DND-41 (cell line): ENCODE measurements at regions not wholly inside any gene's neighbourhood (a gene's known extent, or its start where the extent isn't known, plus 50 kb on each side); places are given as distances from the start of the nearest gene placed in this dataset.

Source experiments
- ATAC-seq: fragments of 200-7000 bp; cut with Tn5 transposase; 3 replicates; pipeline ENCODE4 v1.9.1; 2021; ENCODE audit warnings: low read depth; ENCODE audit not compliant: insufficient read depth
- DNase-seq: peaks from one replicate; pipeline ENCODE4 v3.0.0-alpha.2; 2020
- H2AFZ ChIP-seq: 2 replicates; pipeline ENCODE4 v1.6.0; 2012; ENCODE audit warnings: low read depth, low read length
- H3K27ac ChIP-seq: 2 replicates; pipeline ENCODE4 v1.5.1; 2012; ENCODE audit warnings: low read length, inconsistent platforms
- H3K27me3 ChIP-seq: fragments of 200-600 bp; sonication (generic); 2 replicates; pipeline ENCODE4 v1.6.0; 2012; ENCODE audit warnings: low read length, mild to moderate bottlenecking, inconsistent platforms; ENCODE audit not compliant: insufficient read depth, poor library complexity
- H3K36me3 ChIP-seq: 2 replicates; pipeline ENCODE4 v1.5.1; 2012; ENCODE audit warnings: low read length, inconsistent platforms; ENCODE audit not compliant: insufficient read depth
- H3K4me1 ChIP-seq: 2 replicates; pipeline ENCODE4 v1.5.1; 2012; ENCODE audit warnings: mild to moderate bottlenecking, low read length; ENCODE audit not compliant: insufficient read depth
- H3K4me2 ChIP-seq: 2 replicates; pipeline ENCODE4 v1.6.0; 2012; ENCODE audit warnings: mild to moderate bottlenecking, moderate library complexity, low read length, inconsistent platforms; ENCODE audit not compliant: insufficient read depth
- H3K4me3 ChIP-seq, 2 experiments: fragments of 200-600 bp in 1 of 2; shearing (Covaris generic) in 1 of 2; 2 replicates each; pipeline ENCODE4 v1.5.1; 2012 to 2016; ENCODE audit warnings: inconsistent platforms in 2 of 2, low read length in 2 of 2, mild to moderate bottlenecking in 2 of 2, low read depth in 1 of 2, moderate library complexity in 1 of 2
- H3K79me2 ChIP-seq: 2 replicates; pipeline ENCODE4 v1.6.0; 2012; ENCODE audit warnings: low read length, inconsistent platforms; ENCODE audit not compliant: insufficient read depth
- H3K9ac ChIP-seq: 2 replicates; pipeline ENCODE4 v1.6.0; 2012; ENCODE audit warnings: low read depth, mild to moderate bottlenecking, inconsistent platforms, low read length, moderate library complexity
- H3K9me3 ChIP-seq: 2 replicates; pipeline ENCODE4 v1.5.1; 2012; ENCODE audit warnings: low read length, moderate library complexity, mild to moderate bottlenecking, inconsistent platforms; ENCODE audit not compliant: insufficient read depth, severe bottlenecking
- H4K20me1 ChIP-seq: 2 replicates; pipeline ENCODE4 v1.6.0; 2012; ENCODE audit warnings: low read length; ENCODE audit not compliant: insufficient read depth
- EZH2 ChIP-seq: IDR thresholded peaks from 3 replicates; pipeline ENCODE4 v1.6.1; 2012; ENCODE audit warnings: borderline replicate concordance, low read depth, mild to moderate bottlenecking, moderate library complexity, low read length, inconsistent platforms; ENCODE audit not compliant: severe bottlenecking
- TF ChIP-seq, protein P1 (sequence below): IDR thresholded peaks from 2 replicates; pipeline ENCODE4 v1.5.1; 2012; ENCODE audit warnings: borderline replicate concordance, low read length, moderate library complexity, mild to moderate bottlenecking; ENCODE audit not compliant: poor library complexity, severe bottlenecking; ENCODE audit errors: extremely low read depth

DNA sequence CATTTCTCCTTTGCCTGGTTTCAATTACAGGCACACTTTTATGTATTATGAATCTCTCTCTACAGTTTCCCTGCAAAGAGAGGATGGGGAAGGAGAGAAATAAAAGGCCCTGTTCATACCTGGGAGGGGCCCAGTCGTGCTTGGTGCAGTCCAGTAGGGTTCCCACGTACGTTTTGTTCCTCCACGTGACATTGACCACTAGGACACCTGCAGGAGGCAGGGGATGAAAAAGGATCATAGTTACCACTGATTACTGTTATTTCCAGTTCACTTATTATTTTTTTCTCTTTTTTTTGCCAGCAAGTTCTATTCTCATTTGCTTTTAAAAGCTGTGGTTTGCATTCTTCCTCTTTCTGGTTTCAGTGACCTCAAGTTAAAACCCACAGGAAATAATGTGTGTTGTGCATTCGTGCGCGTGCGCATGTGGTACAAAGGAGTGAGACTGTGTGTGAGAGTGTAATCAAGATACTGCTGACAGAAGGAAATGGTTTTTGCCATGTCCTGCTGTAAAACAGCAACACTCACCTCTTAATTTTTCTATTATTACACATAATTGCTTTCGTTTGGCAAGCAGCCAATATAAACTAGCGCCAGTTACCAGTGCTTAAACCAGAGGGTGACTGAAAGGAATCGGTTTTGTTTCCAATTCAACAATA lies 96.8 kb downstream of the ZNF608 start:
- H2AFZ ChIP-seq, result no peak overlapping the region

DNA sequence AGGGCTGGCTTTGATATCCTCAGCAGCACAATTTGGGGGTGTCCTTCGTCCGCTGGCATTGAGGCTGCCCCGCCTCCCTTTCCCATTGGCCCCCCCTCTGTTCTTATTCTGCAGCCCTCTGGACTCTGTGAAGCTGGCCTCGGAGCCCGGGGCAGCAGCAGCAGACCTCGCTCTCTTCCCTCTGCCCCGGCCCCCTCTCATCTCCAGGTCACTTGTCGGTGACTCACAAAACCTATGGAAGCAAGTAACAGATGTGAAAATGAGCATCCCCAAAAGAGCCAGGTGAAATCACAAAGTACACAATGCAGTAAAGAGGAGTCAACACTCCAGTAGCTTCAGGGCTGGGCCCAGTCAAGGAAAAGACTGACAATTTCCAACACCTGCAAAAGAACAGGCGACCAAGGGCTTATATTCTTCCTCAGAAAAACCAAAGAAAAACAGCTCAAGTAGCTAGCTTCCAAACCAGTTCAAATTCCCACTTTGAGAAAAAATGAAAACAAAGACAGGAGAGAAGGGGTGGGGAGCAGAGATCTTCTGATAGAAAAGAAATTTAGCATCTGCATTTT lies 97.5 kb downstream of the ZNF608 start:
- no peaks in the 10 kb centered on the region for H3K36me3 ChIP-seq
- peaks cover 84% of the 10 kb centered on the region for H3K4me1 ChIP-seq
- peak overlapping the region; percentile 70 for H3K4me2 ChIP-seq
- DNase-seq (no peak), ATAC-seq (no peak)
- H3K4me3 ChIP-seq, result 0 out of 4 replicates have a peak overlapping the region, but pooled peaks of 1 of the 2 experiments have one; percentile 28
- no peak overlapping the region for H3K9ac ChIP-seq
- peak overlapping the region; percentile 62 for H3K27ac ChIP-seq
- H2AFZ ChIP-seq, result no peak overlapping the region
- no peaks in the 10 kb centered on the region for H3K9me3 ChIP-seq
- TF ChIP-seq, protein P1, sequence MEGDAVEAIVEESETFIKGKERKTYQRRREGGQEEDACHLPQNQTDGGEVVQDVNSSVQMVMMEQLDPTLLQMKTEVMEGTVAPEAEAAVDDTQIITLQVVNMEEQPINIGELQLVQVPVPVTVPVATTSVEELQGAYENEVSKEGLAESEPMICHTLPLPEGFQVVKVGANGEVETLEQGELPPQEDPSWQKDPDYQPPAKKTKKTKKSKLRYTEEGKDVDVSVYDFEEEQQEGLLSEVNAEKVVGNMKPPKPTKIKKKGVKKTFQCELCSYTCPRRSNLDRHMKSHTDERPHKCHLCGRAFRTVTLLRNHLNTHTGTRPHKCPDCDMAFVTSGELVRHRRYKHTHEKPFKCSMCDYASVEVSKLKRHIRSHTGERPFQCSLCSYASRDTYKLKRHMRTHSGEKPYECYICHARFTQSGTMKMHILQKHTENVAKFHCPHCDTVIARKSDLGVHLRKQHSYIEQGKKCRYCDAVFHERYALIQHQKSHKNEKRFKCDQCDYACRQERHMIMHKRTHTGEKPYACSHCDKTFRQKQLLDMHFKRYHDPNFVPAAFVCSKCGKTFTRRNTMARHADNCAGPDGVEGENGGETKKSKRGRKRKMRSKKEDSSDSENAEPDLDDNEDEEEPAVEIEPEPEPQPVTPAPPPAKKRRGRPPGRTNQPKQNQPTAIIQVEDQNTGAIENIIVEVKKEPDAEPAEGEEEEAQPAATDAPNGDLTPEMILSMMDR, result no peak
- TF ChIP-seq EZH2, result no peak
- no peaks in the 10 kb centered on the region for H3K27me3 ChIP-seq
- peaks cover 5% of the 10 kb centered on the region; the same call in 1 of the 2 replicates for H4K20me1 ChIP-seq
- H3K79me2 ChIP-seq, result no peaks in the 10 kb centered on the region

More for the DNA sequence above, 96.8 kb downstream of the ZNF608 start:
- no peaks in the 10 kb centered on the region for H3K36me3 ChIP-seq
- H3K4me3 ChIP-seq, result peak overlapping the region in 1 of 2 experiments; percentile 43; a peak in 1 of 4 replicates
- peaks cover 78% of the 10 kb centered on the region for H3K4me1 ChIP-seq
- peak overlapping the region; percentile 31 for H3K9ac ChIP-seq
- H3K9me3 ChIP-seq, result no peaks in the 10 kb centered on the region
- H3K4me2 ChIP-seq, result peak overlapping the region; percentile 70
- DNase-seq (peak; percentile 91), ATAC-seq (peak; percentile 89)
- H3K27me3 ChIP-seq, result no peaks in the 10 kb centered on the region
- no peaks in the 10 kb centered on the region for H3K79me2 ChIP-seq
- peaks cover 5% of the 10 kb centered on the region; the same call in 1 of the 2 replicates for H4K20me1 ChIP-seq
- peak overlapping the region; percentile 62 for H3K27ac ChIP-seq
- TF ChIP-seq, protein P1, result no peak
- no peak for TF ChIP-seq EZH2

DNA sequence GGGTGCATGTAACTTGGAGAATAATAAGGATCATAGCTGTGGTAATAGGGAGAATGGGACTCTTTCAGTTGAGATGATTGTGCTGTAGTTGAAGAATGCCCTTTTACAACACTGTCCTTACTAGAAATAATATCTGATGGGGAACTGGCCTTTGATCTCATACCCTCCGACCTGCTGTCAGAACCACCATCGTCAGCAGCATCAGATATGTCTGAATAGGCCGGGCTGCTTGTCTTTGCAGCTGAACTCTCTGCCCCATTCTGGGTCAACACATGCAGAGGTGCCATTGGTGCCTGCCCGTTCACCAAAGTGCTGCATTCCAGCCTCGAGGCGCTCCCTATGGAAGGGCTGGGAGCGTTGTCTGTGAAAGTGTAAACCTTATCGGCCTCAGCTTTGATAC lies 99.1 kb downstream of the ZNF608 start:
- DNase-seq, result no peak
- H3K4me3 ChIP-seq, result no peak overlapping the region
- no peaks in the 10 kb centered on the region for H3K9me3 ChIP-seq
- ATAC-seq, result no peak
- no peaks in the 10 kb centered on the region for H3K36me3 ChIP-seq
- no peak overlapping the region for H2AFZ ChIP-seq
- peaks cover 90% of the 10 kb centered on the region for H3K4me1 ChIP-seq
- H3K79me2 ChIP-seq, result no peaks in the 10 kb centered on the region
- peaks cover 5% of the 10 kb centered on the region; the same call in 1 of the 2 replicates for H4K20me1 ChIP-seq
- H3K9ac ChIP-seq, result no peak overlapping the region
- peak overlapping the region; percentile 45; the same call in 1 of the 2 replicates for H3K27ac ChIP-seq
- H3K27me3 ChIP-seq, result no peaks in the 10 kb centered on the region
- no peak for TF ChIP-seq EZH2
- TF ChIP-seq, protein P1, result no peak
- H3K4me2 ChIP-seq, result 0 out of 2 replicates have a peak overlapping the region, but pooled peaks have one; percentile 41
